ENCODE measurements at regions not wholly inside any gene's neighbourhood (a gene's known extent, or its start where the extent isn't known, plus 50 kb on each side); places are given as distances from the start of the nearest gene placed in this dataset.

DNA sequence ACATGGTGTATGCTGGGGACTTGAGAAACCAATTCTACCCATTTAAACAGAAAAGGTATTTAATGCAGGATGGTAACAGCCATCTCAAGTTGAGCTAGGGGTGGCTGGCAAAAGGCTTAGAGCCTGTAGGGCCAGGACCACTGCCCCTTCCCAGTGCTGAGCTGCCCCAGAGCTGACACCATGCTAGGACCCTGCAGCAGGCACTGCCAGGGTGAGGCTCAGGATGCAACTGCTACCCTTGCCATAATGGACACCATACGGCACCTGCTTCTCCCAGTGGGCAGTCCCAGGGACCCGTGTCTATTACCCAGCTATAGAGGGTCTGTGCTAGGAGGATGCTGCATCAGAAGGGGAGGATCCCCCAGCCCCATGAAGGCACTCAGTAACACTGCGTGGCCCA lies 160.7 kb upstream of the ADCY1 start:
- ChIA-PET CTCF (no interaction called here), POLR2A (no interaction called here)
- TF ChIP-seq, protein P1, sequence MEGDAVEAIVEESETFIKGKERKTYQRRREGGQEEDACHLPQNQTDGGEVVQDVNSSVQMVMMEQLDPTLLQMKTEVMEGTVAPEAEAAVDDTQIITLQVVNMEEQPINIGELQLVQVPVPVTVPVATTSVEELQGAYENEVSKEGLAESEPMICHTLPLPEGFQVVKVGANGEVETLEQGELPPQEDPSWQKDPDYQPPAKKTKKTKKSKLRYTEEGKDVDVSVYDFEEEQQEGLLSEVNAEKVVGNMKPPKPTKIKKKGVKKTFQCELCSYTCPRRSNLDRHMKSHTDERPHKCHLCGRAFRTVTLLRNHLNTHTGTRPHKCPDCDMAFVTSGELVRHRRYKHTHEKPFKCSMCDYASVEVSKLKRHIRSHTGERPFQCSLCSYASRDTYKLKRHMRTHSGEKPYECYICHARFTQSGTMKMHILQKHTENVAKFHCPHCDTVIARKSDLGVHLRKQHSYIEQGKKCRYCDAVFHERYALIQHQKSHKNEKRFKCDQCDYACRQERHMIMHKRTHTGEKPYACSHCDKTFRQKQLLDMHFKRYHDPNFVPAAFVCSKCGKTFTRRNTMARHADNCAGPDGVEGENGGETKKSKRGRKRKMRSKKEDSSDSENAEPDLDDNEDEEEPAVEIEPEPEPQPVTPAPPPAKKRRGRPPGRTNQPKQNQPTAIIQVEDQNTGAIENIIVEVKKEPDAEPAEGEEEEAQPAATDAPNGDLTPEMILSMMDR (IDR thresholded peaks at IDR 0.05; ENCODE audit: control extremely low read depth, extremely low read depth, low read depth, missing control alignments): no peak
- no peak for DNase-seq (ENCODE audit: extremely low spot score)

DNA sequence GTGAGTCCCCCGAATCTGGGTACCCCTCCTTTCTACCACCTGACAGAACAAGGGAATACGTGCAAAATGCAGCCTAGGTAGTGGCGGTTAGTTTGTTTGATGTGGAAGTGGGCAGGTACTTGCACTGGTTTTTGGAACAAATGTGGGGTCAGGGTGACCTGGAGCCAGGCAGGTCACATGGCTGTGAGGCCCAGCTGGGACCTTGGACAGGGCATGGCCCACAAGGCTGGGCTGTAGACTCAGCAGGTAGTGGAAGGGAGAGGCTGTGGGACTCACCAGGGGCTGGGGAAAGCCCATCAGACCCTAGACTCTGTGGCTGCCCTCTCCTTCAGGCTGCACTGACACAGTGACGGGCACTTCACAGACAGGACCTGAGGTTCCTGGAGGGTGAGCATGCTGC lies 159.9 kb upstream of the ADCY1 start:
- DNase-seq (ENCODE audit: extremely low spot score): no peak
- TF ChIP-seq, protein P1 (IDR thresholded peaks at IDR 0.05; ENCODE audit: control extremely low read depth, extremely low read depth, low read depth, missing control alignments): no peak
- ChIA-PET CTCF (no interaction called here), POLR2A (no interaction called here)

DNA sequence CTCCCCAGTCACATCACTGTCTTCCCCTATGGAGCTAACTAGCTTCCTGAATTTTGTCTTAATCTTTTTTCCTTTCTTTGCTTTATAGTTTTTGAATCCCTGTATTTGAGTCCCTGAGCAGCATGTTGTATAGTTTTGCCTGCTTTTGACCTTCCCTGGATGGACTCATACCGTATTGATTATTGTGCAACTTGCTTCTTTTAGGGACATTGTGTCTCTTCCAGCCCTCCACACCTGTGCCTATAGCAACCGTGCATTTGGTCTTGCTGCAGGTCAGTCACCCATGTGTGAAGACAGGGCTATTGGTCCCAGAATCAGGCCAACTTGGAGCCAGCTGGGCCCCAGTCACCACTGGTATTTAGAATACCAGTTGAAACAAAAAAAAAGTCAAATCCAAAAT lies 158.9 kb upstream of the ADCY1 start:
- DNase-seq (ENCODE audit: extremely low spot score): no peak
- ChIA-PET POLR2A (no interaction called here), CTCF (interaction anchor here (1.2 kb wide), 1 partner anchor 43 kb away, joined by 4 read pairs; no protein-coding TSS in a partner anchor)
- TF ChIP-seq, protein P1 (IDR thresholded peaks at IDR 0.05; ENCODE audit: control extremely low read depth, extremely low read depth, low read depth, missing control alignments): no peak

DNA sequence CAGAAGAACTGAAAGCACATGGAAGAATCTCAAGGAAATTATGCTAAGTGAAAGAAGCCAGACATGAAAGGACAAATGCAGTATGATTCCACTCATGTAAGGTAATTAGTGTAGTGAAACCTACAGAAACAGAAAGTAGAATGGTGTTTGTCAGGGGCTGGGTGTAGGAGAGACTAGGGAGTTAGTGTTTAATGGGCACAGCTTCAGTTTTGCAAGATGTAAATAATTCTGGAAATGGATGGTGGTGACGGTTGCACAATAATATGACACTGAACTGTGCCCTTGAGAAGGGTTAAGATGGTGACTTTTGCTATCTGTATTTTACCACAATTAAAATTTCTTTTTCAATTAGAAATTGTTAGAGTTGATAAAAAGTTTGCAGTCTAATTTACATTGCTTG lies 157.3 kb upstream of the ADCY1 start:
- DNase-seq (ENCODE audit: extremely low spot score): no peak
- POLR2A ChIA-PET: no interaction called here

DNA sequence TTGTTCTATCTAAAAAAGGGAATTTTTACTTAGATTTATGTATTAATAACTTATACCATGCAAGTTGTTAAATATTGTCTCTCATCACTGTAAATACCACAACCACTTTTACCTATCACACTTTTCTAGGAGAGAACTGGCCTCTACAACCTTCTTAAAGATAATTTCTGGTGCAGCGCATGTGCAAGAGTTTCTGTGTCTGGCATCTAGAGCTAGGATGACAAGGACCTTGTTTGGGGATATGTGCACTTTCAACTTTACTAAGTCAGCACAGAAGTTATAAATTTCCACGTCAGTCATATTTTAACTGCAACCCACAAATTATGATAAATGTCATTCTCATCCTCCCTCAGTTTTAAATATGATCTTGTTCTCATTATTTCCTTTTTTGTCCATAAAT lies 156.9 kb upstream of the ADCY1 start:
- POLR2A ChIA-PET: no interaction called here
- TF ChIP-seq, protein P1 (IDR thresholded peaks at IDR 0.05; ENCODE audit: control extremely low read depth, extremely low read depth, low read depth, missing control alignments): no peak
- CTCF ChIA-PET: no interaction called here
- no peak for DNase-seq (ENCODE audit: extremely low spot score)

More for the DNA sequence above, 157.3 kb upstream of the ADCY1 start:
- CTCF ChIA-PET: no interaction called here
- TF ChIP-seq, protein P1 (IDR thresholded peaks at IDR 0.05; ENCODE audit: control extremely low read depth, extremely low read depth, low read depth, missing control alignments): no peak

DNA sequence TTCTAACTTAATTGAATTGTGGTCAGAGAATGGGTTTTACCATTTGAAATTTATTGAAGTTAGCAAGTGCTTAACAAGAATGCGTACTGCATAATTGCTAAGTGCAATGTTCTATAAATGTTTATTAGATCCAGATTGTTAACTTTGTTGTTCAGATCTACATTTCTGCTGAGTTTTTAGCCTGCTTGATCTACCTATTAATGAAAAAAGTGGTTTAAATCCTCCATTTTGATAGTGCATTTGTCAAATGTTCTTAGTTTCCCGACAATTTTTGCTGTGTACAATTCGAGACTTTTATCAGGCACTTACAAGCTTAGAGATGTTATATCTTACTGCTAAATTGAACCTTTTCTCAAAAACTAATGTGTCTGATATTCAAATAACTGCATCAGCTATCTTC lies 156.4 kb upstream of the ADCY1 start:
- ChIA-PET CTCF (no interaction called here), POLR2A (no interaction called here)
- TF ChIP-seq, protein P1 (IDR thresholded peaks at IDR 0.05; ENCODE audit: control extremely low read depth, extremely low read depth, low read depth, missing control alignments): no peak
- DNase-seq (ENCODE audit: extremely low spot score): no peak

All from GM10248 (cell line).